Muscle of back (tissue), 3 donors: ENCODE measurements at regions not wholly inside any gene's neighbourhood (a gene's known extent, or its start where the extent isn't known, plus 50 kb on each side); places are given as distances from the start of the nearest gene placed in this dataset.

Experiments
- DNase-seq, 3 donors: peaks; one replicate each; pipeline versions ENCODE4 v3.0.0 to v3.0.0-alpha.2; 2013

DNA sequence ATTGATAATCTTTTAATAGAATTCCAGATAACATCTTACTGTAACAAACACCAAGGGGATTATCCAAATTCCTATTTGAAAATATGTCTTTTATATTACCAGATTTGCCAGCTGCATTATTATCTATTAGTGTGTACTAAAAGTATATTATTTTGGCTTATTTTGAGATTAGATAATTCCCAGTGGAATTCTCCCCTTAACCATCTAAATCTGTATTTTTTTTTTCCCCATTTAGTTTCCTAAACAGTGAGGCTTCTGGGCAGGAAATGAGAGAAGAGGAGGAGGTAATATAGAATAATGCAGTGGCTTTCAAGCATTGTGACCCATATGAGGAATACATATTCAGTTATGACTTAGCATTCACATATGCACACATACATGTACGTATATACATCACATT is 53.5 kb upstream of the ABL1 start:
- peak in 1 of 3 donors; percentile 56 for DNase-seq

DNA sequence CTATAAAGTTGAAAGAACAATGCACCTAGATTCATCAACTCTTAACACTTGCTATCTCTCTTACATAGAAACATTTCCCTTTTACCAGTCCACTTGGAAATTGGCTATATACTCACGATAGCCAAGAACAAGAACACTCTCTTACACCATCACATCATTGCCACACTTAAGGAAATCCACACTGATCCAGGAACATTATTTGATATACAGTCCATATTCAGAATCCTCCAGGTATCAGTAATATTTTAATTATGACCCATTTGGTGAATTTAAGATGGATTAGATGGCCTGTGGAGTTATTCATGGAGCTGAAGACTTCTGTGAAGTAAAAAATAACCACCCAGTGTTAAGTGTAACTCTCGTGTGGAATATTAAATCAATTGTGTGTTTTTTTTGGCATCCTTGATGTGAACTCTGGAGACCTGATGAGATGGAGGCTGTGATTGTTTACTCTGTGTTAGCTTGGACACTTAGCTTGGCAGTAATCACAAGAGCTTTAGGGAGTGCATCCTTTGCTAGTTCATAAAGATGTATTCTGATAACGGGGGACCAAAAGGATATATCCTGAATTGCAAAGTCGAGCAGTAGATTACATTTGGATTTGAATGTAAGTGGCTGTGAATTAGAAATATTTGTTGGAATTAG is 52.0 kb upstream of the ABL1 start:
- DNase-seq = peak in 1 of 3 donors; percentile 42

DNA sequence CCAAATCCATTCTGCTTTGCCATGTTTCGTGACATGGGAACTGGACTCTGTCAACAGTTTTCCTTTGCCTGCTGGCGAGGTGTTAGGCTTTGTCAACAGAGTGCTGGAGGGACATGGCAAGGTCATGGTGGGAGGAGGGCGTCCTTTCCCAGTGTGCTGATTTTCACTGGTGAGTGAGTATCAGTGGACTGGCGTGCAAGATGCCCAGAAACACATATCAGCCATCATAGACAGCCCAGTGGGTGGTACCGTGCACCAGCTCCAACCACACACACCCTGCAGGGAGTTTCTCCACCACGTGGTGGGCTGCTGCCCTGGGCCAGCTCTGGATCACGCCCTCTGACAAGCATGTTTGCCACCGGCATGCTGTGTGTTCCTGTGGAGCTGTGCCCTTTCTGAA is 50.0 kb upstream of the ABL1 start:
- no peak for DNase-seq
